H1 (cell line): ENCODE measurements at regions not wholly inside any gene's neighbourhood (a gene's known extent, or its start where the extent isn't known, plus 50 kb on each side); places are given as distances from the start of the nearest gene placed in this dataset.

Experiments
- EZH2 ChIP-seq: fragments of 200-600 bp; sonication (generic); IDR thresholded peaks from 2 replicates; pipeline ENCODE4 v1.7.1; 2012; ENCODE audit warnings: low read depth, mild to moderate bottlenecking, moderate library complexity, low read length, inconsistent platforms; ENCODE audit not compliant: severe bottlenecking
- FOSL1 ChIP-seq: IDR thresholded peaks from 2 replicates; pipeline ENCODE4 v1.6.1; 2011; ENCODE audit warnings: mild to moderate bottlenecking, low read depth, low read length, moderate library complexity; ENCODE audit not compliant: insufficient read depth
- HDAC2 ChIP-seq, 2 experiments: fragments of 300-600 bp in 1 of 2; sonication (generic) in 1 of 2; IDR thresholded peaks; 2 replicates each; pipeline ENCODE4 v1.6.1; 2011 to 2012; ENCODE audit warnings: low read depth in 2 of 2, low read length in 2 of 2, mild to moderate bottlenecking in 2 of 2, moderate library complexity in 2 of 2, borderline replicate concordance in 1 of 2, inconsistent platforms in 1 of 2
- NRF1 ChIP-seq: IDR thresholded peaks from 2 replicates; pipeline ENCODE4 v1.6.1; 2011; ENCODE audit warnings: mild to moderate bottlenecking, low read depth, low read length, improper control_type of control experiment
- POLR2A ChIP-seq, 2 experiments: IDR thresholded peaks; 1 replicate in 1 of 2; 2 replicates in 1 of 2; pipeline ENCODE4 v1.6.1; 2011; ENCODE audit warnings: low read depth in 2 of 2, low read length in 2 of 2, mild to moderate bottlenecking in 2 of 2; ENCODE audit errors: control extremely low read depth in 1 of 2
- POLR2AphosphoS5 ChIP-seq: IDR thresholded peaks from 2 replicates; pipeline ENCODE4 v1.6.1; 2011; ENCODE audit warnings: low read depth, low read length
- RBBP5 ChIP-seq: IDR thresholded peaks from 2 replicates; pipeline ENCODE4 v1.7.1; 2012; ENCODE audit warnings: low read depth, mild to moderate bottlenecking, inconsistent platforms, low read length, moderate library complexity, borderline replicate concordance
- SIN3A ChIP-seq, 2 experiments: IDR thresholded peaks in 1 of 2; conservative IDR thresholded peaks in 1 of 2; 2 replicates each; pipeline ENCODE4 v1.6.1; 2011 to 2012; ENCODE audit warnings: low read length in 2 of 2, improper control_type of control experiment in 1 of 2, low read depth in 1 of 2, mild to moderate bottlenecking in 1 of 2
- TF ChIP-seq, protein P1 (sequence below), 3 experiments: IDR thresholded peaks; 1 replicate in 2 of 3; 2 replicates in 1 of 3; pipeline versions ENCODE4 v1.5.1 to v1.6.1; 2011; ENCODE audit warnings: low read length in 3 of 3, mild to moderate bottlenecking in 3 of 3, inconsistent platforms in 2 of 3, low read depth in 1 of 3, moderate library complexity in 1 of 3; ENCODE audit not compliant: insufficient read depth in 1 of 3; ENCODE audit errors: control extremely low read depth in 1 of 3
- TF ChIP-seq, protein P2 (sequence below): IDR thresholded peaks from 2 replicates; pipeline ENCODE4 v1.6.1; 2011; ENCODE audit warnings: low read depth, mild to moderate bottlenecking, low read length; ENCODE audit not compliant: insufficient read depth

DNA sequence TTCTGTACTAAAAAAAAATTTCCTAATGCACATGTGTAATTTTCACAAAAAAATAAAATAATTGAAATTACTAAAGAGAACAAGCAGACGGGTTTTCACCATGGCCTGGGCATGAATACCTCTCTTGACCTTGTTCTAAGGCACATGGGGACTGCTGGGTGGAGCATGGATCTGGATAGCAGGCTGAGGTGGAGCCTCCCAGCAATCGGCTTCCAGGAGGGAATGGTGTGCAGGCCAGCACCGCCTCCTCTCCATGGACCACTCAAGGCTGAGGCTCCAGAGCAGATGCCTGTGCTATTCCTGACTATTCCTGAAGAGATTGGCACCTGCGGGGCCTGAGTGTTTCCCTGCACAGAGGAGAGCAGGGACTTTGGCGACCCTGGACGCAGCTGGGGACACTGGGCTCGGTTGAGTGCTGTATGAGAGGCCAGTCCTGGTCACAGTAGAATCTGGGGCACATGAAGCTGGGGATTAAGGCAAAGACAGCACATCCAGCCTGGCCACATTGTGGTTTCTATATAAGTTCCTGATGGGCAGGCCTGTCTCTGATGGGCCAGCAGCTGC, 963.6 kb downstream of the BRD1 start:
- TF ChIP-seq, protein P1, sequence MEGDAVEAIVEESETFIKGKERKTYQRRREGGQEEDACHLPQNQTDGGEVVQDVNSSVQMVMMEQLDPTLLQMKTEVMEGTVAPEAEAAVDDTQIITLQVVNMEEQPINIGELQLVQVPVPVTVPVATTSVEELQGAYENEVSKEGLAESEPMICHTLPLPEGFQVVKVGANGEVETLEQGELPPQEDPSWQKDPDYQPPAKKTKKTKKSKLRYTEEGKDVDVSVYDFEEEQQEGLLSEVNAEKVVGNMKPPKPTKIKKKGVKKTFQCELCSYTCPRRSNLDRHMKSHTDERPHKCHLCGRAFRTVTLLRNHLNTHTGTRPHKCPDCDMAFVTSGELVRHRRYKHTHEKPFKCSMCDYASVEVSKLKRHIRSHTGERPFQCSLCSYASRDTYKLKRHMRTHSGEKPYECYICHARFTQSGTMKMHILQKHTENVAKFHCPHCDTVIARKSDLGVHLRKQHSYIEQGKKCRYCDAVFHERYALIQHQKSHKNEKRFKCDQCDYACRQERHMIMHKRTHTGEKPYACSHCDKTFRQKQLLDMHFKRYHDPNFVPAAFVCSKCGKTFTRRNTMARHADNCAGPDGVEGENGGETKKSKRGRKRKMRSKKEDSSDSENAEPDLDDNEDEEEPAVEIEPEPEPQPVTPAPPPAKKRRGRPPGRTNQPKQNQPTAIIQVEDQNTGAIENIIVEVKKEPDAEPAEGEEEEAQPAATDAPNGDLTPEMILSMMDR (IDR thresholded peaks at IDR 0.05; ENCODE audit: control extremely low read depth in 1 of 3, insufficient read depth in 1 of 3, low read depth in 1 of 3, low read length in 3 of 3), result no peak
- no peak for TF ChIP-seq POLR2A (IDR thresholded peaks at IDR 0.05; ENCODE audit: control extremely low read depth in 1 of 2, low read depth in 2 of 2, low read length in 2 of 2)
- TF ChIP-seq SIN3A (conservative IDR thresholded peaks at IDR 0.05 in 1 of 2, IDR thresholded peaks at IDR 0.05 in 1 of 2; ENCODE audit: low read depth in 1 of 2, low read length in 2 of 2), result no peak
- TF ChIP-seq FOSL1, result no peak
- TF ChIP-seq, protein P2, sequence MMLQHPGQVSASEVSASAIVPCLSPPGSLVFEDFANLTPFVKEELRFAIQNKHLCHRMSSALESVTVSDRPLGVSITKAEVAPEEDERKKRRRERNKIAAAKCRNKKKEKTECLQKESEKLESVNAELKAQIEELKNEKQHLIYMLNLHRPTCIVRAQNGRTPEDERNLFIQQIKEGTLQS, result no peak
- no peak for TF ChIP-seq NRF1
- no peak for TF ChIP-seq POLR2AphosphoS5
- TF ChIP-seq EZH2, result no peak
- TF ChIP-seq RBBP5, result no peak
- TF ChIP-seq HDAC2 (IDR thresholded peaks at IDR 0.05; ENCODE audit: borderline replicate concordance in 1 of 2, low read depth in 2 of 2, low read length in 2 of 2), result no peak
